COLO829 (cell line): ENCODE measurements at regions not wholly inside any gene's neighbourhood (a gene's known extent, or its start where the extent isn't known, plus 50 kb on each side); places are given as distances from the start of the nearest gene placed in this dataset.

Experiments used
- DNase-seq: peaks from one replicate; pipeline ENCODE4 v3.0.0; 2012; ENCODE audit warnings: low spot score

GRCh38 chrX:132568291-132568690 is 79.5 kb upstream of the MBNL3 start:
- no peak for DNase-seq

GRCh38 chrX:132565273-132565672 is 76.4 kb upstream of the MBNL3 start:
- no peak for DNase-seq

GRCh38 chrX:132563976-132564375 is 75.1 kb upstream of the MBNL3 start:
- DNase-seq: peak; percentile 6

GRCh38 chrX:132561974-132562373 is 73.1 kb upstream of the MBNL3 start:
- no peak for DNase-seq

DNA sequence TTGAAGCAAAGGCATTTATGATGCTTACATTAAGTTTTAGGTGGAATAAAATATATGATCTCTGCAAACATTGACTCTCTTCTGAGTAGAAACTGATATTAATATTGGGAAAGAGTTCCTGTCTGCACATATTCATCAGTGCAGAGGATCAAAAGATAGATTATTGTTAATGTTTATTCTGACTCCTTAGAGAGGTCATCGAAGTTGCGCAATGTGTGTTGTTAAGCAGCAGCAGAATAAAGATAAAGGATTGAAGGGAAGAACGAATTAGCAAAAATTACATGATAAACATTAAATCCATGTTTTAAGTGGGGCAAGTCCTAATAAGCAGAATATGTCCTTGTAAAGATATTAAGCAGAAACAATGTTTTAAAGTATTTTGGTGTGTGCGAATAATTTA is 72.6 kb upstream of the MBNL3 start:
- DNase-seq: no peak

GRCh38 chrX:132559101-132559500 is 70.3 kb upstream of the MBNL3 start:
- no peak for DNase-seq

- DNase-seq: no peak
Observed at GRCh38 chrX:132539611-132540010, 50.8 kb upstream of the MBNL3 start.
